Naive B cell (primary cell): ENCODE measurements at regions not wholly inside any gene's neighbourhood (a gene's known extent, or its start where the extent isn't known, plus 50 kb on each side); places are given as distances from the start of the nearest gene placed in this dataset.

ENCODE experiments used
- ATAC-seq, 2 donors: fragments of 150-1000 bp; cut with Tn5 transposase; 2 replicates each; pipeline ENCODE4 v1.10.0; 2021; ENCODE audit warnings: low read depth in 2 of 2, mild to moderate bottlenecking in 2 of 2, moderate library complexity in 2 of 2
- DNase-seq: peaks from one replicate; pipeline ENCODE4 v3.0.0; 2022
- H3K27ac Mint-ChIP-seq, 6 donors: one replicate each; pipeline ENCODE4 v1.8.0; 2020 to 2022; ENCODE audit warnings: mild to moderate bottlenecking in 6 of 6, mixed read lengths in 6 of 6, moderate library complexity in 5 of 6, inconsistent platforms in 2 of 6
- H3K27me3 Mint-ChIP-seq, 3 donors: one replicate each; pipeline ENCODE4 v1.8.0; 2021 to 2022; ENCODE audit warnings: mixed read lengths in 3 of 3, mild to moderate bottlenecking in 1 of 3
- H3K36me3 Mint-ChIP-seq, 2 donors: one replicate each; pipeline ENCODE4 v1.8.0; 2020 to 2022; ENCODE audit warnings: mixed read lengths in 2 of 2, inconsistent platforms in 1 of 2, mild to moderate bottlenecking in 1 of 2
- H3K4me1 Mint-ChIP-seq, 3 donors: one replicate each; pipeline ENCODE4 v1.8.0; 2020 to 2022; ENCODE audit warnings: mixed read lengths in 3 of 3, inconsistent platforms in 1 of 3, mild to moderate bottlenecking in 1 of 3, moderate library complexity in 1 of 3
- H3K4me3 Mint-ChIP-seq, 8 donors: one replicate each; pipeline ENCODE4 v1.8.0; 2020 to 2022; ENCODE audit warnings: mild to moderate bottlenecking in 8 of 8, mixed read lengths in 8 of 8, moderate library complexity in 8 of 8, inconsistent platforms in 2 of 8
- H3K9me3 Mint-ChIP-seq, 7 donors: one replicate each; pipeline ENCODE4 v1.8.0; 2020 to 2022; ENCODE audit warnings: mixed read lengths in 7 of 7, mild to moderate bottlenecking in 5 of 7, inconsistent platforms in 2 of 7, moderate library complexity in 1 of 7

- DNase-seq (no peak), ATAC-seq (no peak)
- Mint-ChIP-seq H3K27me3 (no peaks in the 10 kb centered on the region), H3K36me3 (no peaks in the 10 kb centered on the region), H3K27ac (no peak overlapping the region), H3K4me1 (no peaks in the 10 kb centered on the region), H3K4me3 (no peak overlapping the region), H3K9me3 (peaks cover 0 to 8% (median 0%) of the 10 kb centered on the region in 7 donors)
Observed at GRCh38 chr13:70366720-70367119, 258.5 kb upstream of the KLHL1 start.

GRCh38 chr13:70363991-70364390, 255.7 kb upstream of the KLHL1 start:
- H3K4me1 Mint-ChIP-seq = no peaks in the 10 kb centered on the region
- ATAC-seq (no peak), DNase-seq (no peak)
- peak overlapping the region in 1 of 6 donors; percentile 5 for H3K27ac Mint-ChIP-seq
- H3K36me3 Mint-ChIP-seq = no peaks in the 10 kb centered on the region
- H3K27me3 Mint-ChIP-seq = no peaks in the 10 kb centered on the region
- H3K4me3 Mint-ChIP-seq = no peak overlapping the region
- H3K9me3 Mint-ChIP-seq = peaks cover 0 to 6% (median 0%) of the 10 kb centered on the region in 7 donors

- Mint-ChIP-seq H3K27me3 (no peaks in the 10 kb centered on the region), H3K27ac (no peak overlapping the region), H3K9me3 (peaks cover 0 to 6% (median 0%) of the 10 kb centered on the region in 7 donors), H3K4me1 (no peaks in the 10 kb centered on the region), H3K36me3 (no peaks in the 10 kb centered on the region), H3K4me3 (no peak overlapping the region)
- no peak for ATAC-seq
- no peak for DNase-seq
Observed at GRCh38 chr13:70362820-70363570, 254.7 kb upstream of the KLHL1 start.

GRCh38 chr13:70357031-70357430, 248.8 kb upstream of the KLHL1 start:
- no peak overlapping the region for H3K27ac Mint-ChIP-seq
- H3K9me3 Mint-ChIP-seq = peaks cover 0 to 5% (median 0%) of the 10 kb centered on the region in 7 donors
- no peak overlapping the region for H3K4me3 Mint-ChIP-seq
- H3K36me3 Mint-ChIP-seq = no peaks in the 10 kb centered on the region
- ATAC-seq (no peak), DNase-seq (no peak)
- no peaks in the 10 kb centered on the region for H3K4me1 Mint-ChIP-seq
- no peaks in the 10 kb centered on the region for H3K27me3 Mint-ChIP-seq

GRCh38 chr13:70353096-70353495, 244.8 kb upstream of the KLHL1 start:
- Mint-ChIP-seq H3K36me3 (no peaks in the 10 kb centered on the region), H3K4me3 (no peak overlapping the region), H3K27me3 (no peaks in the 10 kb centered on the region), H3K9me3 (peaks cover 0 to 9% (median 6%) of the 10 kb centered on the region in 7 donors), H3K27ac (no peak overlapping the region), H3K4me1 (no peaks in the 10 kb centered on the region)
- DNase-seq = no peak
- ATAC-seq = no peak

GRCh38 chr13:70347947-70348620, 239.8 kb upstream of the KLHL1 start:
- no peaks in the 10 kb centered on the region for H3K4me1 Mint-ChIP-seq
- DNase-seq = no peak
- H3K9me3 Mint-ChIP-seq = peaks cover 0 to 9% (median 5%) of the 10 kb centered on the region in 7 donors
- H3K4me3 Mint-ChIP-seq = no peak overlapping the region
- H3K36me3 Mint-ChIP-seq = no peaks in the 10 kb centered on the region
- ATAC-seq = no peak
- H3K27ac Mint-ChIP-seq = no peak overlapping the region
- no peaks in the 10 kb centered on the region for H3K27me3 Mint-ChIP-seq

GRCh38 chr13:70339738-70340137, 231.5 kb upstream of the KLHL1 start:
- no peak overlapping the region for H3K4me3 Mint-ChIP-seq
- no peak for DNase-seq

GRCh38 chr13:70338609-70339008, 230.4 kb upstream of the KLHL1 start:
- peaks cover 0 to 6% (median 2%) of the 10 kb centered on the region in 7 donors for H3K9me3 Mint-ChIP-seq
- ATAC-seq (no peak), DNase-seq (no peak)
- no peak overlapping the region for H3K4me3 Mint-ChIP-seq
- H3K36me3 Mint-ChIP-seq = no peaks in the 10 kb centered on the region
- no peaks in the 10 kb centered on the region for H3K4me1 Mint-ChIP-seq
- H3K27me3 Mint-ChIP-seq = no peaks in the 10 kb centered on the region
- no peak overlapping the region for H3K27ac Mint-ChIP-seq

More at GRCh38 chr13:70339738-70340137, 231.5 kb upstream of the KLHL1 start:
- Mint-ChIP-seq H3K27ac (no peak overlapping the region), H3K36me3 (no peaks in the 10 kb centered on the region), H3K9me3 (peaks cover 0 to 6% (median 2%) of the 10 kb centered on the region in 7 donors), H3K4me1 (no peaks in the 10 kb centered on the region), H3K27me3 (no peaks in the 10 kb centered on the region)
- no peak for ATAC-seq

- ATAC-seq = no peak
Observed at GRCh38 chr13:70336866-70337265, 228.6 kb upstream of the KLHL1 start.

GRCh38 chr13:70333752-70334151, 225.5 kb upstream of the KLHL1 start:
- Mint-ChIP-seq H3K27me3 (no peaks in the 10 kb centered on the region), H3K4me1 (no peaks in the 10 kb centered on the region), H3K27ac (no peak overlapping the region), H3K36me3 (no peaks in the 10 kb centered on the region), H3K9me3 (peaks cover 0 to 6% (median 2%) of the 10 kb centered on the region in 7 donors), H3K4me3 (no peak overlapping the region)
- DNase-seq (no peak), ATAC-seq (no peak)

More at GRCh38 chr13:70336866-70337265, 228.6 kb upstream of the KLHL1 start:
- Mint-ChIP-seq H3K4me3 (no peak overlapping the region), H3K4me1 (no peaks in the 10 kb centered on the region), H3K27me3 (no peaks in the 10 kb centered on the region), H3K27ac (no peak overlapping the region), H3K36me3 (no peaks in the 10 kb centered on the region), H3K9me3 (peaks cover 0 to 6% (median 2%) of the 10 kb centered on the region in 7 donors)
- no peak for DNase-seq

GRCh38 chr13:70330697-70331361, 222.6 kb upstream of the KLHL1 start:
- Mint-ChIP-seq H3K27me3 (no peaks in the 10 kb centered on the region), H3K36me3 (no peaks in the 10 kb centered on the region), H3K4me1 (no peaks in the 10 kb centered on the region), H3K9me3 (peaks cover 0 to 6% (median 0%) of the 10 kb centered on the region in 7 donors), H3K27ac (no peak overlapping the region), H3K4me3 (no peak overlapping the region)
- DNase-seq = no peak
- ATAC-seq = no peak

GRCh38 chr13:70324519-70324918, 216.3 kb upstream of the KLHL1 start:
- Mint-ChIP-seq H3K9me3 (peaks cover 0 to 3% (median 0%) of the 10 kb centered on the region in 7 donors), H3K27ac (no peak overlapping the region), H3K4me3 (no peak overlapping the region), H3K36me3 (no peaks in the 10 kb centered on the region), H3K4me1 (no peaks in the 10 kb centered on the region), H3K27me3 (no peaks in the 10 kb centered on the region)
- DNase-seq (no peak), ATAC-seq (no peak)

GRCh38 chr13:70311191-70311590, 202.9 kb upstream of the KLHL1 start:
- Mint-ChIP-seq H3K4me3 (no peak overlapping the region), H3K27me3 (no peaks in the 10 kb centered on the region), H3K4me1 (no peaks in the 10 kb centered on the region), H3K9me3 (peaks cover 0 to 3% (median 0%) of the 10 kb centered on the region in 7 donors), H3K27ac (no peak overlapping the region), H3K36me3 (no peaks in the 10 kb centered on the region)
- ATAC-seq (no peak), DNase-seq (no peak)
